Femur (tissue), 1 donor: ENCODE measurements at regions not wholly inside any gene's neighbourhood (a gene's known extent, or its start where the extent isn't known, plus 50 kb on each side); places are given as distances from the start of the nearest gene placed in this dataset.

Source experiments
- DNase-seq: peaks from one replicate; pipeline ENCODE4 v3.0.0-alpha.2; 2017

- no peak for DNase-seq
These were observed 390.7 kb downstream of the C12orf75 start for GRCh38 chr12:105721051-105721825.

GRCh38 chr12:105721891-105722290 is 391.4 kb downstream of the C12orf75 start:
- no peak for DNase-seq

GRCh38 chr12:105723066-105723465 is 392.6 kb downstream of the C12orf75 start:
- DNase-seq: no peak

- no peak for DNase-seq
These were observed 393.0 kb downstream of the C12orf75 start for GRCh38 chr12:105723494-105723893.

GRCh38 chr12:105724641-105725040 is 394.1 kb downstream of the C12orf75 start:
- DNase-seq: no peak

GRCh38 chr12:105725054-105725453 is 394.6 kb downstream of the C12orf75 start:
- DNase-seq: no peak

- DNase-seq: no peak
These were observed 398.8 kb downstream of the C12orf75 start for GRCh38 chr12:105729181-105729771.

- no peak for DNase-seq
These were observed 399.4 kb downstream of the C12orf75 start for GRCh38 chr12:105729926-105730325.

- DNase-seq: no peak
These were observed 403.1 kb downstream of the C12orf75 start for GRCh38 chr12:105733579-105733978.

- no peak for DNase-seq
These were observed 402.3 kb downstream of the NUAK1 start for GRCh38 chr12:105736498-105736897.

GRCh38 chr12:105738051-105738450 is 400.7 kb downstream of the NUAK1 start:
- no peak for DNase-seq

- no peak for DNase-seq
These were observed 398.4 kb downstream of the NUAK1 start for GRCh38 chr12:105740369-105740768.

GRCh38 chr12:105740970-105741725 is 397.6 kb downstream of the NUAK1 start:
- peak; percentile 68 for DNase-seq

- DNase-seq: peak; percentile 43
These were observed 396.8 kb downstream of the NUAK1 start for GRCh38 chr12:105741786-105742566.

- DNase-seq: peak; percentile 30
These were observed 396.2 kb downstream of the NUAK1 start for GRCh38 chr12:105742567-105742874.

GRCh38 chr12:105744371-105745058 is 394.2 kb downstream of the NUAK1 start:
- no peak for DNase-seq

GRCh38 chr12:105745811-105746210 is 392.9 kb downstream of the NUAK1 start:
- DNase-seq: no peak

GRCh38 chr12:105748806-105749600 is 389.8 kb downstream of the NUAK1 start:
- peak; percentile 86 for DNase-seq

- no peak for DNase-seq
These were observed 388.7 kb downstream of the NUAK1 start for GRCh38 chr12:105750096-105750495.

- no peak for DNase-seq
These were observed 384.4 kb downstream of the NUAK1 start for GRCh38 chr12:105754313-105754712.

GRCh38 chr12:105756961-105757360 is 381.8 kb downstream of the NUAK1 start:
- peak; percentile 30 for DNase-seq

GRCh38 chr12:105759149-105759548 is 379.6 kb downstream of the NUAK1 start:
- DNase-seq: no peak
